ENCODE measurements at regions not wholly inside any gene's neighbourhood (a gene's known extent, or its start where the extent isn't known, plus 50 kb on each side); places are given as distances from the start of the nearest gene placed in this dataset.

DNA sequence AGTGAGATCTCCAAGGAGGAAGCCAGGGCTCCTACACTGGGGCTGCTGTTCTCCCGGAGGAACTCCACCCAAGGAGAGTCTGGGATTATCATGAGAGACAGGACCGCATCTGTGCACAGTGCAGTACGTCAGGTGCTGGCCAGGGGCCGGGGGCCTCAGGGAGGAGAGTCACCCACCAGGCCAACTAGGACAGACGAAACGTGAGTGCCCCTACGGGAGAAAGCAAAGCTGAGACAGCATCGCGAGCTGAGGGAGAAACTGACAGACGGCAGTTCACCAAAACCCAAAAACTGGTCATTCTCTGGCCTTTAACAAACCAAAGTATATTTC lies 273.4 kb downstream of the BRD1 start:
- no peak for DNase-seq (ENCODE audit: low read depth in 4 of 4, low spot score in 2 of 4)

DNA sequence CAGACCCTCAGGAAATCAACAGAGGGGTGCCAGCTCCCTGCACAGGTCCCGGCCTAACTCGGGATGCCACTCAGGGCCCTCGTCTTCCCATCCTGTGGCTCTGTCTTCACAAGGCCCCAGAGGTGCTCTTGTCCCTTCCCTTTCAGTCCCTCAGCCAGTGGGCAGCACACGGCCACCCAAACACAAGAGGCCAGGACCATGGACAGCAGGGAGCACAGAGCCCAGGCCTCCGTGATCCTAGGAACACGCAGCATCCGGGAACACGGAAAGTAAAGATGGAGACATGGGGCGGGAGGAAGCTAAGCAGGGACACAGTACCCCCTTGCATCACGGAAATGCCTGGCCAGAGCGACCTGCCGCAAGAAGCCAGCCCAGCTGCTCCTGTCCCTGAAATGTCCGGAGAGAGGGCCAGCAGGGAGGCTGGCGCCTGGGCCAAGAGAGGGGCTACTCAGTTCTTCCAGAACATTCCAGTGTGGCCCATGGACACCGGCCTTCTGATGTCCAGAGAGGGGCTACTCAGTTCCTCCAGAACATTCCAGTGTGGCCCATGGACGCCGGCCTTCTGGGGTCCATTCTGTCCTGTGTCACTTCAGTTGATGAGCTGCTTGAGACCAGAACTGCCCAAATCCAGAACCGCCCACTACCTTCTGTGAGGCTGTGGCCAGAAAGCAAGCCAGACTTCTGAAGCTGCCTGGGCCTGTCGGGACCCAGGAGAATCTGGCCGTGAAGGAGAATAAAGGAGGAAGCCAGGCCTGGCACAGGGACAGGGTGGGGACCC lies 274.0 kb downstream of the BRD1 start:
- DNase-seq (ENCODE audit: low read depth in 4 of 4, low spot score in 2 of 4), result peak in 3 of 4 donors; percentile 7 to 49 (median 18)

DNA sequence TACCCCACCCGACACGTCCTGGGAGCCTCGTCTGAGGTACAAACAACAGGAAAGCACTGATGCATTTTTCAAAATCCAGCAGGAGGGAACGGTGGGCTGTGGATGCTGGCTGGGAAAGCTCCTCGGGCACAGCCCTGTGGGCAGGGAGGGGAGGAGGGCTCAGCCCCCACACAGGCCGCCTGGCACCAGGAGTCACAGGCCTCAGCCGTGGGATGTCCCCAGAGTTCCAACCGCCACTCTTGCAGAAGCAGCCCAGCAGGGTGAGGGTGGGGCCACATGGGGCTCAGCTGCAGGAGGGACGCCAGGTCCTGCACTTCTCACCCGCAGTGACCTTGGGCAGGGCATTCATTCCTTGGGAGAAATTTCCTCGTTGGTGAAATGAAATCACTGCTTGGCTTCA lies 274.6 kb downstream of the BRD1 start:
- DNase-seq (ENCODE audit: low read depth in 4 of 4, low spot score in 2 of 4), result no peak

DNA sequence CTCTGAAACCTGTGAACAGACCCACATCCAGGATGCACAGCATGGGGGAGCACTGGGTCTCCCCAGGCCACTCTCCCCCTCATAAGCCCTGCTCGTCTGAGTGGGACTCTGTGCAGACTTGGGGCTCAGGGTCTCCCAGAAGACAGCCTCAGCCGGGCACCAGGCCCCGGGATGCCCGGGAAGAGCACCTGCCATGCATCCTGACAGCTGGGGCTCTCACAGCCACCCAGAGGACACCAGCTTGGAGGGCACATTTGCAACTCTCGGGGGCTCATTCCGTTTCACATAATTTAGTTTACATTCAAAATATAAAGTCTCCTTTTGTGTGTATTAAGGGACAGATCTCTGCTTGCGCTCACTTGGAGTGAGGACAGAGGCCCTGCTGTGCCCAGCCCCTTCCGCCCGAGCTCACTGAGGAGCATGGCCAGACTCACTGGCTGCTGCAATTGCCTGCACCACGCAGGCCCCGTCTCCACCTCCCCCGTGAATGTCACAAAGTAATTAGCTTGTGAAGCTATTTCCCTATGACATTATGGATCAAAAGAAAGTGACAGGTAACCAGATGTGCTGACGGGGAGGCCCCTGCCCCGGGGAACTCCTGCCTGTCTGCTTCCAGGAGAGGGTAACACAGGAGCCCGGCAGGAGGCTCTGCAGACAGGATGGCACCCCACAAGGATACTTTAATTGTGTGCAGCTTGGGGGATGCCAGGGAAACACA lies 275.6 kb downstream of the BRD1 start:
- DNase-seq (ENCODE audit: low read depth in 4 of 4, low spot score in 2 of 4), result no peak

- DNase-seq (ENCODE audit: low read depth in 4 of 4, low spot score in 2 of 4), result no peak
These were observed 276.2 kb downstream of the BRD1 start for GRCh38 chr22:49551446-49551845.

- DNase-seq (ENCODE audit: low read depth in 4 of 4, low spot score in 2 of 4), result no peak
These were observed 276.8 kb downstream of the BRD1 start for GRCh38 chr22:49550766-49551362.

DNA sequence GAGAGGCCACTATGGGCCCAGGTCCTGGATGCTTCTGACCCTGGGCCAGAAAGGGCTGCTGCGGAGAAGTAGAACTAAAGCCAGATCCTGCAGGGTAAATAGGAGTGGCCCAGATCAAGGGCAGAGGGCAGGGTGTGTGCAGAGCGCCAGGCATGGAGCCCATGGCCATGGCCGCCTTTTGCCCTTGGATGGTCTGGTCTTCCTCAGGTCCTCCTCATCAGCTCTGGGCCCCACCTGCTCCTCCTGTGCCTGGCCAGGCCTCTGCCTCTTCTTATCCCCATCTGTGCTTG lies 277.6 kb downstream of the BRD1 start:
- no peak for DNase-seq (ENCODE audit: low read depth in 4 of 4, low spot score in 2 of 4)

DNA sequence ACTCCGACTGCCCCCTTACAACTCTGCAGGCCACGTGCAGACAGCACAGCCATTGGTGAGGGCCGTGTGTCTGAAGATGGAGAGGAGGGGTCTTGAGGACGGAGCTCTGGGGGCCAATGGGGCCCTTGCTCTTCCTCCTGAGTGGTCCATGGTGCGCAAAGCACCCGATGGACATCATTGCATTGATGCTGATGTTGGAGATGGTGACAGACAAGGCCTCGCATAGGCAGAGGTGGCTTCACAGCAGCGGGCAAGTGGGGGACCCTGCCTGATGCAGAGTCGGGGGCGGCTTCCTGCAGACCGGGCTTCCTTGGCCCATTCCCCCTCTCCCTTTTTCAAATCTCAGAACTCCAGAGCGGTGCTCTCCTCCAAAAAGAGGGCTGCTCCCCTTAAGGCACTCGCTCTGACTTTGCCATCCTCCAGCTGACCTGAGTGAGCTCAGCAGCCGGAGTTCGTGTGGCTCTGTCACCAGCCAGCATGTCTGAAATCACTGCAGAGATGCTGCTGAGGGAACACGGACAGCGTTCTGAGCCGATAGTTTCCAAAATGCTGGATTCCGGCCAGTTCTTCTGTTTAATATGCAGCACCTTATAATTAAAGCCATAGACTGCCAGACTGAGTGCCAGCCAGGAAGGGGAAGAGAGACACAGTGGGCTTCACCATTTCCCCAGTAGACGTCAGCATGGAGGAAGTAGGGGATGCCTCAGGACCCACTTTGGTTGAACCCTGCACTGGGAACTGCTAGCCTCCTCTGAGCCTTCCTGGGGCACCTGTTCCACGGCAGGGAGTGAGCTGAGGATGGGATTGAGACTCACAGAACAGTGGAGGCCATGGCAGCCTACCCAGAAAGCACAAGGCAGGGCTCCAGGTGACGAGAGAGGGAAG lies 278.2 kb downstream of the BRD1 start:
- no peak for DNase-seq (ENCODE audit: low read depth in 4 of 4, low spot score in 2 of 4)

DNA sequence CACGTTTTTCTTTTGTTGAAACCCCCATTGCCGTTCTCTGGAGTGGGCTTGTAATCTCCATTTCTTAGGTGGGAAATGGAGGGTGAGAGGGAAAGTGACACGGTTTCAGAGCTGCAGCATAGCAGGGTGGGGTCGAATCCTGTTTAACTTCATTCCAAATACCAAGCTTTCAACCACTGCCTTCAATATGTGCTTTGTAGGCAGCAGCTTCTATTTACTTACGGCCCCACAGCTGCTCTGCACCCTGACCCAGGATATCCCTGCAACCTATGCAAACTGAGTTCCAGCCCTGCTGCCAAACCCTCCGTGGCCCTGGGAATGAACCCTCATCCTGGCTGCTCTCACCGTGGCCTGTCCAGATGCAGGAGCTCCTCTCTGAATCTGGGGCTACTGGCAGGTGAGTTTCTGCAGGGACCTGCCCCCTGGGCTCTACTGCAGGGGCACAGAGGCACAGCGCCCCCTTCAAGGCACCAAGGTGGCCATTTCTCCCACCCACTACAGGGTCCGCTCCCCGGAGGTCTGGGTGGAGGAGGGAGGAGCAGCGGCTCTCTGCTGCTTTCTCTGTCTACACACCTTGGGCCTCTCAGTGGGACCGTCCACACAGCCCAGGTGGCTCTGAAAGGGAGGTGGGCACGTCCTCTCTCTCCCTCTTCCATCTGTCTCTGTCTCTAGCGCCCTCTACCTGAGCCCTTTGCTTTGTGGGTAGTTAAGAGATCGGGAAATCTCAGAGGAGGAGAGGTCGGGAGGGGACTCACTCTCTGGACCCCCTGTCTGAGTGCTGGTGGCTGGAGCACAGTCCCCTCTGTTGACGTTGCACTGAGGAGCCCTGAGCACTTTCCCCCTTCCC lies 279.1 kb downstream of the BRD1 start:
- DNase-seq (ENCODE audit: low read depth in 4 of 4, low spot score in 2 of 4), result no peak

DNA sequence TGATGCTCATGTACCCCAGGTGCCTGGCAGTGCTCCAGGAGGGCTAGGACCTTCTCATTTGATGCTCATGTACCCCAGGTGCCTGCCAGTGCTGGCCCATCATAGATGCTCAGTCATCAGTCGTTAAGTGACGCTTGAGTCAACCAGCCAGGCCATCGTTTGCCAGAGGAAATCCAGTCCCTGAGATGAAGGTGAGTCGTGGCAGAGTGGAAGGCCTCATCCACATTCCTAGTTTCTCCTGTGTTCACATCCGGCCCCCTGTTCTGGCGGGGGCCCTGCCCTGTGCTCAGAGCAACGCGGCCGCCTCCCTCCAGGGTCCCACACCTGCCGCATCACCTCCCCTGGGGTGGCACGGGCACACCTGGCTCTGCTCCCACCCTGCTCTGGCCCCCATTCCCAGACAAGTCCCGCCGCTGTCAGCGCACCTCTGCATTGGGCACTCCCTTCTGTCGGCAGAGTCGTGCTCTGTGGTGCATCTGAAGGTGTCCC lies 279.9 kb downstream of the BRD1 start:
- DNase-seq (ENCODE audit: low read depth in 4 of 4, low spot score in 2 of 4), result no peak

DNA sequence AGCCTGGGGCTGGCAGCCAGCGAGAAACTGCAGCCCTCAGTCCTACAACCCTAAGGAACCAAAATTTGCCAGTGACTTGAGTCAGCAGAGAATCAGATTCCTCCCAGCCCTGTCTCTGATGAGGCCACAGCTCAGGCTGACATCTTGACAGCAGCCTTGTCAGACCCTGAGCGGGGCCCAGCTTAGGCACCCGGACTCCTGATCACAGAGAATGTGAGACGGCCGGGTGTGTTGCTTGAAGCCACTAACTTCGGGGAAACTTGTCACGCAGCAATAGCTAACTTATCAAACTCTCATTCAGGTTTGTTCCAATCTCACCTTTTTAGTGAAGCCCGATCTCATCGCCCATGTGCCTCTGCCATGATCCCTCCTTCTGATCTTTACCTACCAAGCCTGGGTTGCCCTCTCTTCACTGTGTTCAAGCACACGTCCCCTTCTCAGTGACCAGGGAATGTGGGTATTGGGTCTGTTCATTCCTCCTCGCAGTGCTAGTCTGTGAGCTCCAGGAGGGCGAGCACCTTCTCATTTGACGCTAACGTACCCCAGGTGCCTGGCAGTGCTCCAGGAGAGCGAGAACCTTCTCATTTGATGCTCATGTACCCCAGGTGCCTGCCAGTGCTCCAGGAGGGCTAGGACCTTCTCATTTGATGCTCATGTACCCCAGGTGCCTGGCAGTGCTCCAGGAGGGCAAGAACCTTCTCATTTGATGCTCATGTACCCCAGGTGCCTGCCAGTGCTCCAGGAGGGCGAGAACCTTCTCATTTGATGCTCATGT lies 280.7 kb downstream of the BRD1 start:
- no peak for DNase-seq (ENCODE audit: low read depth in 4 of 4, low spot score in 2 of 4)

DNA sequence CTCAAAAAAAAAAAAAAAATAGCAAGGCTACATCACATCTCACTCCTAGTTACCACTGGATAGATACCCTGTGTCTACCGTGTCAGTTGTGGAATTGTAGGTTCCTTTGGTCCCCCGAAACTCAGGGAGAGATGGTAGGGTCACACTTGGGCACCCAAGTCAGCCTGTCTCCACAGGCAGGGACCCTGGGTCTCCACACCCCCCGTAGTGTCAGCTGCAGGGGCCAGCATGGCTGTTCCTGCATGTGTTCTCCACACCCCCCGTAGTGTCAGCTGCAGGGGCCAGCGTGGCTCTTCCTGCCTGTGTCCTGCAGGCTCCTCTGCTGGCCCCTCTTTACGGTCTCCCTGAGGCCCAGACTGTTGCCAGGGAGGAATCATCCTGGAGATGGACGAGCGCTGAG lies 282.1 kb downstream of the BRD1 start:
- no peak for DNase-seq (ENCODE audit: low read depth in 4 of 4, low spot score in 2 of 4)

DNA sequence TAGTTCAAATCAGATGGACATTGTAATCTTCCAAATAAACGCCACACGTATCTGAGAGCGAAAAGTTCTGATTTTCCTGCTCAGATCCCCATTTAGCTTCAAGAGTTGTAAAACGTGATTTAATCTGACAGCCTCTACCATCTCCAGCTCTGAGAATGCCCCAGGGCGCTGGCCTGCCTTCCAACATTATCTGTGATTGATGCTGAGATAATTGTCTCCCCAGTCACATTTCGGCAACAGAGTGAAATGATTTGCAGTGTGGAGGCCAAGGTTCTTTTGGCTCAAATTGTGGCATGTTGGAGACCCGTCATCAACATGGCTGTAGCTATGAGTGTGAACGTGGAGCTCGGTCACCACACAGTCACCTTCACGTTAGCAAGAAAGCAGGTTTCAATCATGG lies 283.4 kb downstream of the BRD1 start:
- no peak for DNase-seq (ENCODE audit: low read depth in 4 of 4, low spot score in 2 of 4)

GRCh38 chr22:49543876-49544275 lies 283.8 kb downstream of the BRD1 start:
- no peak for DNase-seq (ENCODE audit: low read depth in 4 of 4, low spot score in 2 of 4)

GRCh38 chr22:49541693-49542230 lies 285.9 kb downstream of the BRD1 start:
- no peak for DNase-seq (ENCODE audit: low read depth in 4 of 4, low spot score in 2 of 4)

- no peak for DNase-seq (ENCODE audit: low read depth in 4 of 4, low spot score in 2 of 4)
These were observed 286.6 kb downstream of the BRD1 start for GRCh38 chr22:49540913-49541692.

DNA sequence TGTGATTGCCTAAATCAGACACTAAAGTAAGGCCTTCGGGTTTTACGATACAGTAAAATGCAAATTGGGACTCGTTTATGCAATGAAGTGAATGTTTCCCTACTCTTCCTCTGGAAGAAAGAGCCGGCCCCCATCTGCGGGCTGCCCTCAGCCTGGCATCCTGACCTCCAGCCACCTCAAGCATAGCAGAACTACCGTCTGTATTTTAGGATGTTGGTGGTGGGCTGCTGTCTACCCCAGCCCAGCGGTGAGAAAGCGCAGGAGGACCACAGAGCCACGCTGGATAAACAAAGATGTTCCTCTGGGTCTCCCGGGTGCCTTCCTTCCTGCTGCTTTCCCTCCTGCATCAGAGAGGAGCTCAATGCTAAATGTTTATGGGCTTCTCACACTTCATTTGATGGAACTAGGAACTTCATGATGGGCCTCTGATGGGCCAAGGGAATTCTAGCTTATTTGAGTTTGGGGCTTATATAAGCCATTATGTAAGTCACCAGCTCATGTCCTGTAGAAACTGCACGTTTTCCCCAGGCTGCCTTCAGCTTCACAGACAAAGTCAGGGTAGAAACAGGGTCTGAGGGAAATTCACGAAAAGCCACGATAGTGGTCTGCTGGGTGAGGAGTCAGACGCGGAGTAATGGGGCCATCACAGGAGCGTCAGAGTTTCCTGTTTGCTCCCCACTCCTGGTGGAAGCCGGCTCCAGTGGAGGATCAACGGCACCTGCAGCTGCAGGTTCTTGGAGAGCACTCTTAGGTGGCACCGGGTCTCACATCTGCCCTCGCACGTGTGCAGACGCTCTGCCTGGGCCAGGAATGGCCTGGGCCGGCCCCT lies 287.4 kb downstream of the BRD1 start:
- DNase-seq (ENCODE audit: low read depth in 4 of 4, low spot score in 2 of 4), result no peak

Measured in left renal cortex interstitium (tissue), 4 donors.